ENCODE measurements at regions not wholly inside any gene's neighbourhood (a gene's known extent, or its start where the extent isn't known, plus 50 kb on each side); places are given as distances from the start of the nearest gene placed in this dataset.

GRCh38 chr2:136487421-136487820, 277.9 kb upstream of the THSD7B start:
- Mint-ChIP-seq H3K4me3 (no peak overlapping the region), H3K27me3 (peaks cover 17% of the 10 kb centered on the region), H3K4me1 (no peaks in the 10 kb centered on the region), H3K27ac (no peak overlapping the region), H3K36me3 (ENCODE audit: low read depth) (no peaks in the 10 kb centered on the region)
- no peak for DNase-seq
- ATAC-seq = no peak
- no peaks in the 10 kb centered on the region for H3K9me3 ChIP-seq (ENCODE audit: control insufficient read depth, low read length, poor library complexity, severe bottlenecking)

DNA sequence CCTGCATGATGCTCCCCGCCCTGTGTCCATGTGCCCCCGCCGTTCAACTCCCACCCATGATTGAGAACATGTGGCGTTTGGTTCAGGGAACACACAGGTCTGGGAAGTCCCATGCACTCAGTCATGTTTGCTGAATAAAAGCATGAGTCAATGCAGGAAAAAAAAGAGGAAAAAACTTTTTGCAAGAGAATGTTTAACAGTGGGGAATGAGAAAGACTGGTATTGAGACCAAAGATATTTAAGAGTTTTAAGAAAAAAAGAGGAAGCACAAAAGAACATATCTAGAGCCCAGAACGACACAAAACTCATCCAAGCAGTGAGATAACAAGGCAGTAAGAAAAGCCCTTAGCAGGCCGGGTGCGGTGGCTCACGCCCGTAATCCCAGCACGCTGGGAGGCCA, 279.2 kb upstream of the THSD7B start:
- no peak overlapping the region for H3K4me3 Mint-ChIP-seq
- DNase-seq (no peak), ATAC-seq (no peak)
- H3K9me3 ChIP-seq (ENCODE audit: control insufficient read depth, low read length, poor library complexity, severe bottlenecking) = no peaks in the 10 kb centered on the region
- H3K27me3 Mint-ChIP-seq = peaks cover 7% of the 10 kb centered on the region
- no peak overlapping the region for H3K27ac Mint-ChIP-seq
- H3K36me3 Mint-ChIP-seq (ENCODE audit: low read depth) = no peaks in the 10 kb centered on the region
- no peaks in the 10 kb centered on the region for H3K4me1 Mint-ChIP-seq

DNA sequence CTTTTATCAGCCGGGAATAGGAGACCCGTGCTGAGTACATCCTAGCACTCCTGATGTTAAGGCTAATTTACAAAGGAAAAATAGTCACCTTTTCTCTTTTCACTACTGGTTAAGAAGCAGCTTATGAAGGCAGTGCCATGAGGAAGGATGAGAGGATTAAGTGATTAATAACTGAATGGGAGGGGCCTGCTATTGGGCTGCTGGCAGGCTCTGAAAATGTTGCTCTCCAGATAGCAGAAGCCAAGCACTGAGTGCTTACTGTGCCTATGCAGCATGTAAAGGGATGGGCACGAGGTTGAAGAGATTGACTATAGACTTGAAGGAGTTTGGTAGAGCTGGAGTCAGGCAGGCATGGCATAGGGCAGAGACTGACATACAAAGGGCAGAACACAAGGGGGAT, 282.4 kb upstream of the THSD7B start:
- no peaks in the 10 kb centered on the region for H3K27me3 Mint-ChIP-seq
- no peaks in the 10 kb centered on the region for H3K9me3 ChIP-seq (ENCODE audit: control insufficient read depth, low read length, poor library complexity, severe bottlenecking)
- H3K36me3 Mint-ChIP-seq (ENCODE audit: low read depth) = no peaks in the 10 kb centered on the region
- no peak overlapping the region for H3K27ac Mint-ChIP-seq
- DNase-seq (no peak), ATAC-seq (no peak)
- no peaks in the 10 kb centered on the region for H3K4me1 Mint-ChIP-seq
- H3K4me3 Mint-ChIP-seq = no peak overlapping the region

GRCh38 chr2:136482006-136482405, 283.3 kb upstream of the THSD7B start:
- no peak for ATAC-seq
- Mint-ChIP-seq H3K36me3 (ENCODE audit: low read depth) (no peaks in the 10 kb centered on the region), H3K27ac (no peak overlapping the region)

GRCh38 chr2:136479696-136480095, 285.6 kb upstream of the THSD7B start:
- ATAC-seq (no peak), DNase-seq (no peak)
- H3K4me3 Mint-ChIP-seq = no peak overlapping the region
- H3K36me3 Mint-ChIP-seq (ENCODE audit: low read depth) = no peaks in the 10 kb centered on the region
- H3K27ac Mint-ChIP-seq = no peak overlapping the region
- no peaks in the 10 kb centered on the region for H3K9me3 ChIP-seq (ENCODE audit: control insufficient read depth, low read length, poor library complexity, severe bottlenecking)
- H3K27me3 Mint-ChIP-seq = no peaks in the 10 kb centered on the region
- no peaks in the 10 kb centered on the region for H3K4me1 Mint-ChIP-seq

More at GRCh38 chr2:136482006-136482405, 283.3 kb upstream of the THSD7B start:
- H3K9me3 ChIP-seq (ENCODE audit: control insufficient read depth, low read length, poor library complexity, severe bottlenecking) = no peaks in the 10 kb centered on the region
- Mint-ChIP-seq H3K27me3 (no peaks in the 10 kb centered on the region), H3K4me1 (no peaks in the 10 kb centered on the region), H3K4me3 (no peak overlapping the region)
- no peak for DNase-seq

DNA sequence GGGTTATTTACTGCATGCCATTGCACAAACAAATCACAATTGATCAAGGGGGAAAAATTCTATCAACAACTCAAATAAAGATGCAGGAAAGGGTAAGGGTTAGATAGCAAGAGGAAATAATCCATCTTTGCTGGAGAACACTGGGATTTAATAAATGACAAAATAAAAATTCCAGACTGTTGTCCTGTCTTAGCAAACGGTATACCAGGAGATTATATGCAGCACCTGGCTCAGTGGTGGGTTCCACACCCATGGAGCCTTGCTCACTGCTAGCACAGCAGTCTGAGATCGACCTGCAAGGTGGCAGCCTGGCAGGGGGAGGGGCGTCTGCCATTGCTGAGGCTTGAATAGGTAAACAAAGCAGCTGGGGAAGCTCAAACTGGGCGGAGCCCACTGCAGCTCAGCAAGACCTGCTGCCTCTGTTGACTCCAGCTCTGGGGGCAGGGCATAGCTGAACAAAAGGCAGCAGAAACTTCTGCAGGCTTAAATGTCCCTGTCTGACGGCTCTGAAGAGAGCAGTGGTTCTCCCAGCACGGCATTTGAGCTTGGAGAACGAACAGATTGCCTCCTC, 296.5 kb upstream of the THSD7B start:
- H3K27me3 Mint-ChIP-seq = peaks cover 38% of the 10 kb centered on the region
- no peaks in the 10 kb centered on the region for H3K4me1 Mint-ChIP-seq
- no peak overlapping the region for H3K27ac Mint-ChIP-seq
- H3K36me3 Mint-ChIP-seq (ENCODE audit: low read depth) = no peaks in the 10 kb centered on the region
- no peak for DNase-seq
- no peak for ATAC-seq
- no peak overlapping the region for H3K4me3 Mint-ChIP-seq
- H3K9me3 ChIP-seq (ENCODE audit: control insufficient read depth, low read length, poor library complexity, severe bottlenecking) = no peaks in the 10 kb centered on the region

- ATAC-seq = no peak
- no peaks in the 10 kb centered on the region for H3K9me3 ChIP-seq (ENCODE audit: control insufficient read depth, low read length, poor library complexity, severe bottlenecking)
Measured at GRCh38 chr2:136452528-136452927, 312.8 kb upstream of the THSD7B start.

DNA sequence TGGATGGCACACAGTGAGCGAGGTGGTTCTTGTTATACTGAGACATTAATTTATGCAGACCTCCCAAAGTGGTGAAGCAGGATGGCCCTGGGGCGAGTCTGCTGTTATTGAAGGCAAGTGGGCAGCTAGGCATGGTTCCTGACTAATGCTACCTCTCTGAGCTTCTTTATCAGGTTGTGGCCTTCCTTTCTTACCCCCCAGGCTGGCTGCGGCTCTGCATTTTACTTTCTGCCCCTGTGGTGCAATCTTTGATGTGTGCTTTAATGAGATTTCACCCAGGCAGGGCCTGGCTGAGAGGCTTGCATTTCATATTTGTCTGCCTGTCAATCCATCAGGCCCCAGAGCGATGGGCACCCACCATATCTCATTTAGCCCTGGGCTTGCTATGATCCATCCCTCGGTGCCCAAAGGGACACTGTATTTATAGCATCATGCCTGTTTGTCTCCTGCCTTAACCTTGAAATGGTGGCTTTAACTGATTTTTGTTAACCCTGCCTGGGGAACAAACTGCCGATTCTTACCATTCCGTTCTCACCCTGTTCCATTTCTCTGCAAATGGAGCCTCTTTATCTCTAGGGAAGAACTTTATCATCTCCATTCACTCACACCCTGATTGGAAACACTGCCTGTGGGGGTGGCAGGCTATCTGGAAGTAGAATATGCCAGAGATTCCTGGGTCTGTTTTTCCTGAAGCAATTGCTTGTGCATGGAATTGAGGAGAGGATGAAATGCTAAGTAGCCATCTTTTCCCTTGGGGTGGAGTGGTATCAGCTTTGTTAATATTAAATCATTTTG, 316.2 kb upstream of the THSD7B start:
- no peaks in the 10 kb centered on the region for H3K9me3 ChIP-seq (ENCODE audit: control insufficient read depth, low read length, poor library complexity, severe bottlenecking)
- no peak overlapping the region for H3K27ac Mint-ChIP-seq
- ATAC-seq (no peak), DNase-seq (no peak)
- no peak overlapping the region for H3K4me3 Mint-ChIP-seq
- peaks cover 65% of the 10 kb centered on the region for H3K27me3 Mint-ChIP-seq
- no peaks in the 10 kb centered on the region for H3K36me3 Mint-ChIP-seq (ENCODE audit: low read depth)
- no peaks in the 10 kb centered on the region for H3K4me1 Mint-ChIP-seq

More at GRCh38 chr2:136452528-136452927, 312.8 kb upstream of the THSD7B start:
- H3K4me1 Mint-ChIP-seq = no peaks in the 10 kb centered on the region
- H3K27ac Mint-ChIP-seq = no peak overlapping the region
- DNase-seq = no peak
- no peak overlapping the region for H3K4me3 Mint-ChIP-seq
- no peaks in the 10 kb centered on the region for H3K36me3 Mint-ChIP-seq (ENCODE audit: low read depth)
- H3K27me3 Mint-ChIP-seq = peaks cover 80% of the 10 kb centered on the region

GRCh38 chr2:136448432-136448831, 316.9 kb upstream of the THSD7B start:
- Mint-ChIP-seq H3K4me1 (no peaks in the 10 kb centered on the region), H3K4me3 (no peak overlapping the region), H3K27ac (no peak overlapping the region), H3K27me3 (peaks cover 61% of the 10 kb centered on the region), H3K36me3 (ENCODE audit: low read depth) (no peaks in the 10 kb centered on the region)
- H3K9me3 ChIP-seq (ENCODE audit: control insufficient read depth, low read length, poor library complexity, severe bottlenecking) = no peaks in the 10 kb centered on the region
- no peak for ATAC-seq
- DNase-seq = no peak

DNA sequence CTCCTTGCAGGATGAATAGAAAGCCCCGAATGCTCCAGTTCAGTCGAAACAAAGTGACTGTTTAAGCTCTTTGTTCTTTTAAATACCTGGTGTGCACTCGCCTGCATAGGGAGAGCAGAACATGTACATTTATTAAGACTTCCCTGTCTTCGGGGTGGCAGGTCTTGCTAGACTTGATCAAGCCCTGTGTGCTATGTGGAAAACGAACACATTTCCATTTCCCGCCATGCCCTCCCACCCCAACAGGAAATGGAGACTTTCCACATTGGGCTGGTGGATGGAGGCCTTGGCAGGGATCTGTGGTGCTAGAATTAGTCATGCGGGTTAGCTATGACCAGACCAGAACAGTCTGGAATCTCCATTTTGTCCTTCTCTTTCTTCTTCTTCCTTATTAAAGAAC, 321.0 kb upstream of the THSD7B start:
- no peak for ATAC-seq
- Mint-ChIP-seq H3K27ac (no peak overlapping the region), H3K27me3 (peaks cover 61% of the 10 kb centered on the region), H3K4me3 (no peak overlapping the region), H3K4me1 (peaks cover 2% of the 10 kb centered on the region), H3K36me3 (ENCODE audit: low read depth) (no peaks in the 10 kb centered on the region)
- DNase-seq = no peak
- no peaks in the 10 kb centered on the region for H3K9me3 ChIP-seq (ENCODE audit: control insufficient read depth, low read length, poor library complexity, severe bottlenecking)

DNA sequence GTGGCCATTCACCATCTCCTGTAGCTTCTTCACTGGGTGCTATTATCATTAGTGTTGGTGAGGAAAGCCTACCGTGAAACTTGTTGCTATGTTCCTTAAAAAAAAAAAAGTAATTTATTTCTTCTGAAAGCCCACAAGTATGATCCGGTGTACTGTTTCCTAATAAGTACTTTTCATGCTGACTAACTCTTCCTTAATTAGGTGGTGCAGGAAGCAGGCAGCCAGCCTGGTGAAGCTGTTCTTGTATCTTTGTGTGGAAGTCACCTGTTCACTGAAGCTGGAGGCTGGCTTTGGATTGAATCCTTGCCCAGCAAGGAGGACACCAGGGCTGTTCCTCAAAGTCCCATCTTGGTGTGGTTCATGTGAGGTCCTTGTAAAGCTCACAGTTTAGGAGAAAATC, 321.7 kb upstream of the THSD7B start:
- DNase-seq = no peak
- H3K27ac Mint-ChIP-seq = no peak overlapping the region
- H3K27me3 Mint-ChIP-seq = peaks cover 60% of the 10 kb centered on the region
- H3K4me3 Mint-ChIP-seq = no peak overlapping the region
- no peaks in the 10 kb centered on the region for H3K9me3 ChIP-seq (ENCODE audit: control insufficient read depth, low read length, poor library complexity, severe bottlenecking)
- ATAC-seq = no peak
- no peaks in the 10 kb centered on the region for H3K36me3 Mint-ChIP-seq (ENCODE audit: low read depth)
- H3K4me1 Mint-ChIP-seq = peaks cover 2% of the 10 kb centered on the region

- ATAC-seq = no peak
Measured at GRCh38 chr2:136441979-136442714, 323.2 kb upstream of the THSD7B start.

DNA sequence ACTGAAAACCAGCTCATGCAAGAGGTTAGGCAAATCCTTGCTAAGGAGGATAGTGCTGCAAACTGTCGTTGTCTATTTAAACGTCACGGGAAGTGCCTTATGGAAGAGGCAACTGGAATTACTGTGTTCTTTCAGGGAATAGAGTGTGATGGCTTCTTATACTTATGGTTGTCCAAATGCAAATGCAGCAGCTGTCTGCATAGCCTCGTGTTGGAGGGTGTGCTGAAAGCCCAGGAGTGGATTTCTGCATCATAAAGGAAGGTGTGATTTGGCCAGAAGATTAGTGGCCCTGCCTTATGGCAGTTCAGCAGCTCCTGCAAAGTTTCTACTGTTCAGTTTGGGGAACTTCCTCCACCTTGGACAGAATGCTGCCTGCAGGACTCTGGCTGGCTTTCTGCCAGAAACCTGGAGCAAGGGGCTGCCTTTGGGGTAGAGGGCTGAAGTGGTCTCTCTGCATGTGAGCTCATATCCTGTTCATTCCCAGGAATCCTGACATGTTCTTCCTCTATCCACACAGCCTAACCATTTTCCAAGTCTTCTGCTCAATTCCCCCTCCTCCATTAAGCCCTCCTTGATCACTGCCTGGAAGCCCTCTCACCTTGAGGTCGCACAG, 321.2 kb upstream of the CXCR4 start:
- no peaks in the 10 kb centered on the region for H3K36me3 Mint-ChIP-seq (ENCODE audit: low read depth)
- H3K27ac Mint-ChIP-seq = no peak overlapping the region

More at GRCh38 chr2:136441979-136442714, 323.2 kb upstream of the THSD7B start:
- H3K27ac Mint-ChIP-seq = no peak overlapping the region
- peaks cover 55% of the 10 kb centered on the region for H3K27me3 Mint-ChIP-seq
- H3K4me1 Mint-ChIP-seq = peaks cover 5% of the 10 kb centered on the region
- DNase-seq = no peak
- no peak overlapping the region for H3K4me3 Mint-ChIP-seq
- no peaks in the 10 kb centered on the region for H3K9me3 ChIP-seq (ENCODE audit: control insufficient read depth, low read length, poor library complexity, severe bottlenecking)
- H3K36me3 Mint-ChIP-seq (ENCODE audit: low read depth) = no peaks in the 10 kb centered on the region

More for the DNA sequence above, 321.2 kb upstream of the CXCR4 start:
- no peak for ATAC-seq
- Mint-ChIP-seq H3K4me3 (no peak overlapping the region), H3K27me3 (peaks cover 51% of the 10 kb centered on the region), H3K4me1 (peaks cover 5% of the 10 kb centered on the region)
- no peak for DNase-seq
- no peaks in the 10 kb centered on the region for H3K9me3 ChIP-seq (ENCODE audit: control insufficient read depth, low read length, poor library complexity, severe bottlenecking)

Data from T-helper 17 cell (primary cell).